Cerebellar cortex (tissue), 1 donor: ENCODE measurements at regions not wholly inside any gene's neighbourhood (a gene's known extent, or its start where the extent isn't known, plus 50 kb on each side); places are given as distances from the start of the nearest gene placed in this dataset.
A peak's percentile ranks its signal among the peaks of the same experiment; 100 is the strongest.
"Not testable (repeated sequence)": the region's sequence is repeated elsewhere in the genome, so short reads cannot be mapped to it uniquely, and the experiment has no call there.

Experiments used
- DNase-seq: peaks from one replicate; pipeline ENCODE4 v3.0.0-alpha.2; 2015; ENCODE audit warnings: low spot score

GRCh38 chr7:66458991-66459390, 169.7 kb upstream of the KCTD7 start:
- DNase-seq: not testable (repeated sequence)

- not testable (repeated sequence) for DNase-seq
These were observed 168.8 kb upstream of the KCTD7 start for GRCh38 chr7:66459783-66460413.

- no peak for DNase-seq
These were observed 167.7 kb upstream of the KCTD7 start for GRCh38 chr7:66460921-66461361.

- DNase-seq: not testable (repeated sequence)
These were observed 167.3 kb upstream of the KCTD7 start for GRCh38 chr7:66461397-66461796.

- DNase-seq: not testable (repeated sequence)
These were observed 165.8 kb upstream of the KCTD7 start for GRCh38 chr7:66462831-66463230.

GRCh38 chr7:66464059-66464458, 164.6 kb upstream of the KCTD7 start:
- DNase-seq: no peak

- no peak for DNase-seq
These were observed 162.5 kb upstream of the KCTD7 start for GRCh38 chr7:66466081-66466600.

GRCh38 chr7:66467887-66468286, 160.8 kb upstream of the KCTD7 start:
- no peak for DNase-seq

- not testable (repeated sequence) for DNase-seq
These were observed 155.6 kb upstream of the KCTD7 start for GRCh38 chr7:66473064-66473463.

GRCh38 chr7:66474441-66474840, 154.2 kb upstream of the KCTD7 start:
- DNase-seq: no peak

GRCh38 chr7:66476056-66476455, 152.6 kb upstream of the KCTD7 start:
- not testable (repeated sequence) for DNase-seq

GRCh38 chr7:66477822-66478397, 150.8 kb upstream of the KCTD7 start:
- not testable (repeated sequence) for DNase-seq

GRCh38 chr7:66481229-66481628, 147.5 kb upstream of the KCTD7 start:
- not testable (repeated sequence) for DNase-seq

GRCh38 chr7:66489065-66489464, 139.6 kb upstream of the KCTD7 start:
- DNase-seq: not testable (repeated sequence)

- not testable (repeated sequence) for DNase-seq
These were observed 138.9 kb upstream of the KCTD7 start for GRCh38 chr7:66489741-66490140.

- DNase-seq: not testable (repeated sequence)
These were observed 137.7 kb upstream of the KCTD7 start for GRCh38 chr7:66490979-66491378.

GRCh38 chr7:66492405-66492804, 136.3 kb upstream of the KCTD7 start:
- DNase-seq: not testable (repeated sequence)

GRCh38 chr7:66493235-66494205, 135.2 kb upstream of the KCTD7 start:
- DNase-seq: peak; percentile 98

- DNase-seq: no peak
These were observed 131.3 kb upstream of the KCTD7 start for GRCh38 chr7:66497346-66497745.

- DNase-seq: no peak
These were observed 128.6 kb upstream of the KCTD7 start for GRCh38 chr7:66500087-66500486.

GRCh38 chr7:66502230-66503035, 126.2 kb upstream of the KCTD7 start:
- no peak for DNase-seq

- no peak for DNase-seq
These were observed 125.7 kb upstream of the KCTD7 start for GRCh38 chr7:66503036-66503370.
